ENCODE measurements at regions not wholly inside any gene's neighbourhood (a gene's known extent, or its start where the extent isn't known, plus 50 kb on each side); places are given as distances from the start of the nearest gene placed in this dataset.

- H3K9me3 ChIP-seq = no peaks in the 10 kb centered on the region
- no peak for TF ChIP-seq POLR2A (IDR thresholded peaks at IDR 0.05)
- TF ChIP-seq CTCF (IDR thresholded peaks at IDR 0.05) = no peak
- H3K27ac ChIP-seq = no peak overlapping the region
- no peaks in the 10 kb centered on the region for H3K36me3 ChIP-seq
- no peaks in the 10 kb centered on the region for H3K4me1 ChIP-seq
- DNase-seq = no peak
- WGBS, 2 donors = 83 to 84% methylated on average over 2 of the region's 2 CpGs
- H3K4me3 ChIP-seq (replicated peaks in 1 of 3) = no peak overlapping the region
- H3K27me3 ChIP-seq = no peaks in the 10 kb centered on the region
- intact Hi-C loops (cut with DNase I) = no loop called here
These were observed 161.3 kb upstream of the RIMS1 start for GRCh38 chr6:71725126-71725470.

- Histone ChIP-seq H3K27me3 (no peaks in the 10 kb centered on the region), H3K4me3 (replicated peaks in 1 of 3) (no peak overlapping the region), H3K4me1 (no peaks in the 10 kb centered on the region), H3K27ac (no peak overlapping the region), H3K36me3 (no peaks in the 10 kb centered on the region), H3K9me3 (no peaks in the 10 kb centered on the region)
- intact Hi-C loops (cut with DNase I) = no loop called here
- DNase-seq = no peak
- WGBS, 2 donors = 91 to 94% methylated on average over 2 of the region's 2 CpGs
- TF ChIP-seq POLR2A (IDR thresholded peaks at IDR 0.05) = no peak
- no peak for TF ChIP-seq CTCF (IDR thresholded peaks at IDR 0.05)
These were observed 160.2 kb upstream of the RIMS1 start for GRCh38 chr6:71726121-71726520.

- Histone ChIP-seq H3K4me1 (no peaks in the 10 kb centered on the region), H3K9me3 (no peaks in the 10 kb centered on the region), H3K36me3 (no peaks in the 10 kb centered on the region), H3K27ac (no peak overlapping the region), H3K4me3 (replicated peaks in 1 of 3) (no peak overlapping the region), H3K27me3 (no peaks in the 10 kb centered on the region)
- intact Hi-C loops (cut with DNase I) = no loop called here
- 55 to 61% methylated on average over 2 of the region's 2 CpGs for WGBS, 2 donors
- DNase-seq = no peak
- TF ChIP-seq POLR2A (IDR thresholded peaks at IDR 0.05) = no peak
- TF ChIP-seq CTCF (IDR thresholded peaks at IDR 0.05) = no peak
These were observed 158.6 kb upstream of the RIMS1 start for GRCh38 chr6:71727632-71728294.

GRCh38 chr6:71730284-71730683 is 156.1 kb upstream of the RIMS1 start:
- no peaks in the 10 kb centered on the region for H3K36me3 ChIP-seq
- 82% methylated on average over 3 of the region's 3 CpGs for WGBS, 2 donors
- no peaks in the 10 kb centered on the region for H3K27me3 ChIP-seq
- H3K9me3 ChIP-seq = no peaks in the 10 kb centered on the region
- intact Hi-C loops (cut with DNase I) = no loop called here
- H3K4me3 ChIP-seq (replicated peaks in 1 of 3) = no peak overlapping the region
- DNase-seq = no peak
- no peak overlapping the region for H3K27ac ChIP-seq
- TF ChIP-seq CTCF (IDR thresholded peaks at IDR 0.05) (no peak), POLR2A (IDR thresholded peaks at IDR 0.05) (no peak)
- H3K4me1 ChIP-seq = no peaks in the 10 kb centered on the region

- H3K27ac ChIP-seq = no peak overlapping the region
- no peak for TF ChIP-seq POLR2A (IDR thresholded peaks at IDR 0.05)
- TF ChIP-seq CTCF (IDR thresholded peaks at IDR 0.05) = no peak
- 65 to 66% methylated on average over 1 of the region's 1 CpG for WGBS, 2 donors
- H3K4me3 ChIP-seq (replicated peaks in 1 of 3) = no peak overlapping the region
- no peaks in the 10 kb centered on the region for H3K4me1 ChIP-seq
- intact Hi-C loops (cut with DNase I) = no loop called here
- H3K27me3 ChIP-seq = no peaks in the 10 kb centered on the region
- H3K36me3 ChIP-seq = no peaks in the 10 kb centered on the region
- no peaks in the 10 kb centered on the region for H3K9me3 ChIP-seq
- no peak for DNase-seq
These were observed 152.1 kb upstream of the RIMS1 start for GRCh38 chr6:71733970-71734899.

Data from thyroid gland (tissue), 4 donors.